Mesendoderm (in vitro differentiated cells): ENCODE measurements at regions not wholly inside any gene's neighbourhood (a gene's known extent, or its start where the extent isn't known, plus 50 kb on each side); places are given as distances from the start of the nearest gene placed in this dataset.

Experiments used
- DNase-seq: peaks from one replicate; pipeline ENCODE4 v3.0.0; 2013
- H2AK5ac ChIP-seq: 2 replicates; pipeline ENCODE4 v1.6.1; 2013; ENCODE audit warnings: low read length, inconsistent platforms
- H2BK120ac ChIP-seq: 2 replicates; pipeline ENCODE4 v1.6.1; 2013; ENCODE audit warnings: low read depth, mild to moderate bottlenecking, low read length, moderate library complexity, mixed read lengths
- H2BK15ac ChIP-seq: replicated peaks from 2 replicates; pipeline ENCODE4 v1.6.1; 2013; ENCODE audit warnings: low read depth, mild to moderate bottlenecking, moderate library complexity
- H2BK5ac ChIP-seq: 2 replicates; pipeline ENCODE4 v1.6.1; 2013; ENCODE audit warnings: low read length, inconsistent platforms
- H3K18ac ChIP-seq: 2 replicates; pipeline ENCODE4 v1.6.1; 2013; ENCODE audit warnings: mild to moderate bottlenecking, low read length, mixed read lengths
- H3K23ac ChIP-seq: one replicate; pipeline ENCODE4 v1.6.1; 2013; ENCODE audit warnings: low read length
- H3K27ac ChIP-seq: 2 replicates; pipeline ENCODE4 v1.5.1; 2013; ENCODE audit warnings: low read depth, mild to moderate bottlenecking, inconsistent platforms, low read length, moderate library complexity
- H3K27me3 ChIP-seq: 2 replicates; pipeline ENCODE4 v1.6.1; 2013; ENCODE audit warnings: low read length, control low read depth, mild to moderate bottlenecking, inconsistent platforms; ENCODE audit not compliant: insufficient read depth, poor library complexity
- H3K36me3 ChIP-seq: 2 replicates; pipeline ENCODE4 v1.6.1; 2013; ENCODE audit warnings: low read length, inconsistent platforms; ENCODE audit not compliant: control insufficient read depth, insufficient read depth
- H3K4ac ChIP-seq: one replicate; pipeline ENCODE4 v1.6.1; 2013; ENCODE audit warnings: low read depth, mild to moderate bottlenecking, low read length, moderate library complexity
- H3K4me1 ChIP-seq: 2 replicates; pipeline ENCODE4 v1.6.1; 2013; ENCODE audit warnings: low read depth, low read length, inconsistent platforms; ENCODE audit not compliant: control insufficient read depth
- H3K4me2 ChIP-seq: 2 replicates; pipeline ENCODE4 v1.6.1; 2013; ENCODE audit warnings: low read length
- H3K4me3 ChIP-seq: 2 replicates; pipeline ENCODE4 v1.5.1; 2013; ENCODE audit warnings: mild to moderate bottlenecking, low read length
- H3K56ac ChIP-seq: one replicate; pipeline ENCODE4 v1.6.1; 2013; ENCODE audit warnings: low read length
- H3K79me1 ChIP-seq: 2 replicates; pipeline ENCODE4 v1.6.1; 2013; ENCODE audit warnings: low read length, inconsistent platforms
- H3K79me2 ChIP-seq: 2 replicates; pipeline ENCODE4 v1.6.1; 2013; ENCODE audit warnings: mild to moderate bottlenecking, low read length; ENCODE audit not compliant: control insufficient read depth, insufficient read depth
- H3K9ac ChIP-seq: 2 replicates; pipeline ENCODE4 v1.6.1; 2013; ENCODE audit warnings: low read length, inconsistent platforms
- H4K5ac ChIP-seq: one replicate; pipeline ENCODE4 v1.6.1; 2013; ENCODE audit warnings: low read length
- H4K8ac ChIP-seq: one replicate; pipeline ENCODE4 v1.6.1; 2013; ENCODE audit warnings: low read depth, mild to moderate bottlenecking, control low read depth, low read length, moderate library complexity
- WGBS: extraction: QIAGEN DNeasy Blood & Tissue Kit; methylation state at CpG from one replicate; pipeline ENCODE4 v1.1.7; 2013; ENCODE audit warnings: low lambda C conversion rate, missing lambda C conversion rate; ENCODE audit not compliant: insufficient coverage; ENCODE audit errors: extremely low coverage; 5-methylcytosine and 5-hydroxymethylcytosine counted together

GRCh38 chr5:125969814-125970171 is 453.4 kb upstream of the GRAMD2B start:
- no peak overlapping the region for H3K27ac ChIP-seq
- H2BK5ac ChIP-seq, result no peak overlapping the region
- no peak overlapping the region for H2AK5ac ChIP-seq
- H4K5ac ChIP-seq, result no peak overlapping the region
- H3K4me3 ChIP-seq, result no peak overlapping the region
- no peak overlapping the region for H3K4me2 ChIP-seq
- no peak overlapping the region for H3K23ac ChIP-seq
- no peaks in the 10 kb centered on the region for H3K79me1 ChIP-seq
- no peak overlapping the region for H4K8ac ChIP-seq
- no peaks in the 10 kb centered on the region for H3K79me2 ChIP-seq
- no peak overlapping the region for H3K56ac ChIP-seq
- no peak overlapping the region for H3K18ac ChIP-seq
- H3K4ac ChIP-seq, result no peak overlapping the region
- WGBS, result no CpG with 5 or more reads among the region's 1 CpG
- no peak overlapping the region for H2BK120ac ChIP-seq
- H2BK15ac ChIP-seq, result no peak overlapping the region
- H3K27me3 ChIP-seq, result no peaks in the 10 kb centered on the region
- no peaks in the 10 kb centered on the region for H3K4me1 ChIP-seq
- H3K36me3 ChIP-seq, result no peaks in the 10 kb centered on the region
- DNase-seq, result no peak
- no peak overlapping the region for H3K9ac ChIP-seq

DNA sequence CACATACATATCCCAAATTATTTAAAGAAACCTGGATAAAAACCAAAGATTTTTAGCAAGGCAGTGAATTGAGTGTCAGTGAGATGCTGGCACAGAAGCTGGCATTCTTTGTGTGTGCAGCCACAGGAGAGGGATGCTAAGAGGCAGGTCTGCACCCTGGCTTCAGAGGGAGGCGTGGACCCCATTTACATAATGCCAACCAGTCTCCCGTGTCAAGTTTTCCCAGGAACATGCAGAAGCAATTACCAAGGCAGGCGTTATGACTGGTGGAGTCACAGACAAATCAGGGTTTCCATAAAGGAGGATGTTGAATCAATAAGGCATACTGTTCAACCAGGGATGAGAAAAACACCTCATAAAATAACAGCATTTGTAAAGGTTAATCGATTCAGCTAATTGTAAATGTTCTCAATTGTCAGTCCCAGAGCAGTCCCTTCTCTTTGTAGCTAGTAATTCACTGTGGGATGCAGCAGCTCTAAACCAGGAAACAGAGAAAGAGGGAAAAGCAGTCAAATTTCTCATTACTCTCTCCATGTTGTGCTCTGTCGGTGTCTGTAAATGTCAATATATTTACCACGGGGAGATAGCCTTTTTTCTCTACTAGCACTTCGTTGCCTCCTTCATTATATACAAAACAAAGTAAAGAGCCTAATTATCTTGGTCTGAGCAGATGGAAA is 452.4 kb upstream of the GRAMD2B start:
- no peak overlapping the region for H4K5ac ChIP-seq
- H3K4me2 ChIP-seq, result no peak overlapping the region
- no peak overlapping the region for H3K23ac ChIP-seq
- no peaks in the 10 kb centered on the region for H3K79me2 ChIP-seq
- H3K27me3 ChIP-seq, result no peaks in the 10 kb centered on the region
- H2BK5ac ChIP-seq, result no peak overlapping the region
- no peak for DNase-seq
- H2BK120ac ChIP-seq, result no peak overlapping the region
- H3K27ac ChIP-seq, result no peak overlapping the region
- H3K9ac ChIP-seq, result no peak overlapping the region
- no peak overlapping the region for H2BK15ac ChIP-seq
- H3K56ac ChIP-seq, result no peak overlapping the region
- H4K8ac ChIP-seq, result no peak overlapping the region
- H3K4ac ChIP-seq, result no peak overlapping the region
- WGBS, result no CpG with 5 or more reads among the region's 7 CpGs
- H3K79me1 ChIP-seq, result no peaks in the 10 kb centered on the region
- no peak overlapping the region for H3K18ac ChIP-seq
- no peaks in the 10 kb centered on the region for H3K4me1 ChIP-seq
- H2AK5ac ChIP-seq, result no peak overlapping the region
- H3K4me3 ChIP-seq, result no peak overlapping the region
- no peaks in the 10 kb centered on the region for H3K36me3 ChIP-seq

- H3K4ac ChIP-seq, result no peak overlapping the region
- H3K4me3 ChIP-seq, result no peak overlapping the region
- no peak overlapping the region for H2AK5ac ChIP-seq
- H4K5ac ChIP-seq, result no peak overlapping the region
- no peak overlapping the region for H3K27ac ChIP-seq
- H3K27me3 ChIP-seq, result no peaks in the 10 kb centered on the region
- H2BK15ac ChIP-seq, result no peak overlapping the region
- no peaks in the 10 kb centered on the region for H3K79me2 ChIP-seq
- H3K9ac ChIP-seq, result no peak overlapping the region
- no peak overlapping the region for H4K8ac ChIP-seq
- H3K79me1 ChIP-seq, result no peaks in the 10 kb centered on the region
- no peaks in the 10 kb centered on the region for H3K4me1 ChIP-seq
- no peak overlapping the region for H3K56ac ChIP-seq
- no peak overlapping the region for H2BK5ac ChIP-seq
- no peak overlapping the region for H3K18ac ChIP-seq
- no peak overlapping the region for H3K23ac ChIP-seq
- no peak for DNase-seq
- H3K4me2 ChIP-seq, result no peak overlapping the region
- H2BK120ac ChIP-seq, result no peak overlapping the region
- no peaks in the 10 kb centered on the region for H3K36me3 ChIP-seq
- 100% methylated on average over 1 of the region's 3 CpGs for WGBS
Measured at GRCh38 chr5:125972706-125973105, 450.5 kb upstream of the GRAMD2B start.

- Histone ChIP-seq H4K5ac (no peak overlapping the region), H3K27ac (no peak overlapping the region), H3K27me3 (no peaks in the 10 kb centered on the region), H3K56ac (no peak overlapping the region), H2BK5ac (no peak overlapping the region), H3K18ac (no peak overlapping the region), H2BK120ac (no peak overlapping the region), H3K4me2 (no peak overlapping the region), H3K4ac (no peak overlapping the region), H4K8ac (no peak overlapping the region), H3K4me1 (no peaks in the 10 kb centered on the region), H3K4me3 (no peak overlapping the region), H2BK15ac (no peak overlapping the region), H3K79me2 (no peaks in the 10 kb centered on the region), H3K36me3 (no peaks in the 10 kb centered on the region), H3K9ac (no peak overlapping the region), H3K23ac (no peak overlapping the region), H3K79me1 (no peaks in the 10 kb centered on the region), H2AK5ac (no peak overlapping the region)
- no peak for DNase-seq
- no CpG with 5 or more reads among the region's 3 CpGs for WGBS
Measured at GRCh38 chr5:125974679-125975078, 448.5 kb upstream of the GRAMD2B start.

GRCh38 chr5:125976421-125977000 is 446.7 kb upstream of the GRAMD2B start:
- Histone ChIP-seq H3K9ac (no peak overlapping the region), H3K27me3 (no peaks in the 10 kb centered on the region), H2BK5ac (no peak overlapping the region), H3K4ac (no peak overlapping the region), H3K56ac (no peak overlapping the region), H3K4me1 (no peaks in the 10 kb centered on the region), H3K79me2 (no peaks in the 10 kb centered on the region), H3K79me1 (no peaks in the 10 kb centered on the region), H3K23ac (no peak overlapping the region), H3K4me2 (no peak overlapping the region), H3K4me3 (no peak overlapping the region), H2BK120ac (no peak overlapping the region), H3K27ac (no peak overlapping the region), H2BK15ac (no peak overlapping the region), H4K8ac (no peak overlapping the region), H3K36me3 (no peaks in the 10 kb centered on the region), H4K5ac (no peak overlapping the region), H3K18ac (no peak overlapping the region), H2AK5ac (no peak overlapping the region)
- no CpG with 5 or more reads among the region's 2 CpGs for WGBS
- no peak for DNase-seq

- Histone ChIP-seq H3K79me1 (no peaks in the 10 kb centered on the region), H3K4ac (no peak overlapping the region), H4K8ac (no peak overlapping the region), H2BK120ac (no peak overlapping the region), H4K5ac (no peak overlapping the region), H3K4me3 (no peak overlapping the region), H3K36me3 (no peaks in the 10 kb centered on the region), H3K56ac (no peak overlapping the region), H2BK15ac (no peak overlapping the region), H3K23ac (no peak overlapping the region), H3K79me2 (no peaks in the 10 kb centered on the region), H3K27ac (no peak overlapping the region), H3K18ac (no peak overlapping the region), H3K4me2 (no peak overlapping the region), H3K4me1 (no peaks in the 10 kb centered on the region), H2BK5ac (no peak overlapping the region), H3K27me3 (no peaks in the 10 kb centered on the region), H3K9ac (no peak overlapping the region), H2AK5ac (no peak overlapping the region)
- DNase-seq, result no peak
- WGBS, result no CpG with 5 or more reads among the region's 3 CpGs
Measured at GRCh38 chr5:125978015-125978414, 445.2 kb upstream of the GRAMD2B start.
